ENCODE measurements at regions not wholly inside any gene's neighbourhood (a gene's known extent, or its start where the extent isn't known, plus 50 kb on each side); places are given as distances from the start of the nearest gene placed in this dataset.

DNA sequence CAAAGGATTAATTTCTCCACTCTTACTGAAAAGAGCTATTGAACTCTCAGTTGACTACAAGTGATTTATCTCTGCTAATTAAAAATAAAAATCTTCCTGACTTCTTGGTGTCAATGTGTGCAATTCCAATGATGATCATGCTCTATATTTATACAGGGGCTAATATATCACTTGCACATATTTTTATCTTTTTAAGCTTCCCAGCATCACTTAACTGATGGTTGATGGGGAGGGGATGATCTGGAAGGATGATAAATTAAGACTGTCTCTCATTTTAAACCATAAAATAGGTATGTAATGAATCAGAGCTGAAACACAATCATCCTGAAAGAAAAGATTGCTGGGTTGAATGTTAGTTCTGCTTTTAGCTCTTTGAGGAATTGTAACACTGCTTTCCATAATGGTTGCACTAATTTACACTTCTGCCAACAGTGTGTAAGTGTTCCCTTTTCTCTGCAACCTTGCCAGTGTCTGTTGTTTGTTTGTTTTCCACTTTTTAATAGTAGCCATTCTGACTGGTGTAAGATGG, 169.6 kb upstream of the ECI2 start:
- no peaks in the 10 kb centered on the region for H3K9me3 Mint-ChIP-seq (ENCODE audit: unreplicated experiment)
- peaks cover 5% of the 10 kb centered on the region for H3K4me1 Mint-ChIP-seq (ENCODE audit: unreplicated experiment)
- H3K27ac Mint-ChIP-seq (ENCODE audit: unreplicated experiment): no peak overlapping the region
- no peak overlapping the region for H3K4me3 Mint-ChIP-seq (ENCODE audit: unreplicated experiment)
- no peaks in the 10 kb centered on the region for H3K36me3 Mint-ChIP-seq (ENCODE audit: unreplicated experiment)
- no peak for DNase-seq (ENCODE audit: extremely low spot score, unreplicated experiment)
- TF ChIP-seq, protein P1, sequence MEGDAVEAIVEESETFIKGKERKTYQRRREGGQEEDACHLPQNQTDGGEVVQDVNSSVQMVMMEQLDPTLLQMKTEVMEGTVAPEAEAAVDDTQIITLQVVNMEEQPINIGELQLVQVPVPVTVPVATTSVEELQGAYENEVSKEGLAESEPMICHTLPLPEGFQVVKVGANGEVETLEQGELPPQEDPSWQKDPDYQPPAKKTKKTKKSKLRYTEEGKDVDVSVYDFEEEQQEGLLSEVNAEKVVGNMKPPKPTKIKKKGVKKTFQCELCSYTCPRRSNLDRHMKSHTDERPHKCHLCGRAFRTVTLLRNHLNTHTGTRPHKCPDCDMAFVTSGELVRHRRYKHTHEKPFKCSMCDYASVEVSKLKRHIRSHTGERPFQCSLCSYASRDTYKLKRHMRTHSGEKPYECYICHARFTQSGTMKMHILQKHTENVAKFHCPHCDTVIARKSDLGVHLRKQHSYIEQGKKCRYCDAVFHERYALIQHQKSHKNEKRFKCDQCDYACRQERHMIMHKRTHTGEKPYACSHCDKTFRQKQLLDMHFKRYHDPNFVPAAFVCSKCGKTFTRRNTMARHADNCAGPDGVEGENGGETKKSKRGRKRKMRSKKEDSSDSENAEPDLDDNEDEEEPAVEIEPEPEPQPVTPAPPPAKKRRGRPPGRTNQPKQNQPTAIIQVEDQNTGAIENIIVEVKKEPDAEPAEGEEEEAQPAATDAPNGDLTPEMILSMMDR (IDR thresholded peaks at IDR 0.05): no peak
- H3K27me3 Mint-ChIP-seq (ENCODE audit: unreplicated experiment): peaks cover 25% of the 10 kb centered on the region

DNA sequence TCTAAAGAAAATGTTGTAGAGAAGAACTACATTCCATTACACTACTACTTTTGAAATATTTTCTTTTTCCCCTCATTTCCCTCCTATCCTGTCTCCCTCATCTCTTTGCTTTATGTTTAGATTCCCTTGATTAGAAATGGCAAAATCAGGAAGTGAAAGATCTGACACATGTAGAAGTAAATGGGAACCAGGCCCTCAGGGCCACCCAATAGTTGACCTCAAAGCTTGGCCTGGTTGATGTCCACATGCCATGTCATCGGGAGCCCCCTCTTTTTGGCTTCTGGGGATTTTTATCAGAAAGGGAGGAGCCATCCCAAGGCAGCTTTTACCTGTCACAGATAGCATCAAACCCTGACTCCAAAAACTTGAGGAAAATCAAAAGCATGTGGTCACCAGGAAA, 168.3 kb upstream of the ECI2 start:
- TF ChIP-seq, protein P1 (IDR thresholded peaks at IDR 0.05): no peak
- Mint-ChIP-seq H3K27ac (ENCODE audit: unreplicated experiment) (no peak overlapping the region), H3K36me3 (ENCODE audit: unreplicated experiment) (no peaks in the 10 kb centered on the region), H3K9me3 (ENCODE audit: unreplicated experiment) (no peaks in the 10 kb centered on the region), H3K4me1 (ENCODE audit: unreplicated experiment) (peaks cover 7% of the 10 kb centered on the region), H3K27me3 (ENCODE audit: unreplicated experiment) (peaks cover 25% of the 10 kb centered on the region), H3K4me3 (ENCODE audit: unreplicated experiment) (no peak overlapping the region)
- DNase-seq (ENCODE audit: extremely low spot score, unreplicated experiment): no peak

DNA sequence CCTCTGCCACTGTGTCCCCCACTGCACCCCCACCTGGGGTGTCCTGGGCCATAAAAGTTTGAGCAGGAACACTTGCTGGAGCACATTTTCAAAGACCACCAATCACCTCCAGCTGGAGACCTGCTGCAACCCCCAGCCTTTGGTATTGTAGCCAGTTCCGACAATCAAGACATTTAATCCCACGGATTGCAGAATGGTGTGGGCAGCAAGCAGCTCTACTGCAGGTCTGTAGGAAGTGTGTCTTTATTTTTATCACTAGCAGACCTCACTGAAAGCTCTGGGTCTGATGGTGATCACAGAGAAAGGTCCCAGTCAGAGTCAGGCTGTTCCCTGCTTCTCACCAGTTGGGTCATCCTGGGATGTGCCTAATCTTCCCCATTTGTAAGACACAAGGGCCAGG, 167.1 kb upstream of the ECI2 start:
- H3K9me3 Mint-ChIP-seq (ENCODE audit: unreplicated experiment): peaks cover 9% of the 10 kb centered on the region
- DNase-seq (ENCODE audit: extremely low spot score, unreplicated experiment): no peak
- H3K36me3 Mint-ChIP-seq (ENCODE audit: unreplicated experiment): no peaks in the 10 kb centered on the region
- H3K4me1 Mint-ChIP-seq (ENCODE audit: unreplicated experiment): peaks cover 7% of the 10 kb centered on the region
- no peak overlapping the region for H3K4me3 Mint-ChIP-seq (ENCODE audit: unreplicated experiment)
- TF ChIP-seq, protein P1 (IDR thresholded peaks at IDR 0.05): no peak
- H3K27me3 Mint-ChIP-seq (ENCODE audit: unreplicated experiment): peaks cover 23% of the 10 kb centered on the region
- no peak overlapping the region for H3K27ac Mint-ChIP-seq (ENCODE audit: unreplicated experiment)

DNA sequence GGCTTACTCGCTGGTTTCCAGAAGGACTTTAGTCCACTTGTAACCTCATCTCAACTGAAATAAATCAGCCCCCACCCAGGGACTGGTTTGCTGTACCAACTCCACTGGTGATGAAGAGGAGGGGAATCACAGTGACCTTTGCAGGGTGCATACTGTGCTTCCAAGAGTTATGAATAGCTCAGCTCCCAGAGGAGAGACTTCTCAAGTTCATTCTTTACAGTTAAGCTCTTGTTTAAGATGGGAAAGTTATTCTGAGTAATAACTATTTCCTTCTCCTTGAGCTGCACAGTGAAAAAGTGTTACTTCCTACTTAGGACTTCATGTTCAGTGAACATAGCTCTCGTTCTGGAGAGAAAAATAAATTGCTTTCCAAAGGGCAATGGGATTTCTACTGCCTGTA, 166.5 kb upstream of the ECI2 start:
- peaks cover 7% of the 10 kb centered on the region for H3K4me1 Mint-ChIP-seq (ENCODE audit: unreplicated experiment)
- no peak for DNase-seq (ENCODE audit: extremely low spot score, unreplicated experiment)
- H3K27ac Mint-ChIP-seq (ENCODE audit: unreplicated experiment): no peak overlapping the region

DNA sequence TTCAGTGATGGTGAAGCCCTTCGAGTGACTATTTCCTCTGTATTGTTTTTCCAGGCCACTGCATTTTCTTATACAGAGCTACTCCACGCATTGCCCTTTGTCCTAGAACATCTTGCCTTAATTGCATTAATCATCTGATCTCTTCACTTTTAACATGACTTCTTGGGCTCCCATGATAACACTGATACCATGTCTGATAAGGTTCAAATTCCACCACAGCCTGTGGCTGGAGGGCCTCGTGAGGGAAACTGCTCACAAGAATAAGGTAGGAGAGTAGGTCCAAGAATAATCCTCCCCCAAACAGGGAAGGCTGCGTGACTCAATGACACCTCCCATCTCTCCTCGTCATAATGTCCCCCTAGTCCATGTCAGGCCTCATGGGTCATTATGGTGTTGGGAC, 165.5 kb upstream of the ECI2 start:
- TF ChIP-seq, protein P1 (IDR thresholded peaks at IDR 0.05): no peak
- no peak for DNase-seq (ENCODE audit: extremely low spot score, unreplicated experiment)
- H3K9me3 Mint-ChIP-seq (ENCODE audit: unreplicated experiment): peaks cover 12% of the 10 kb centered on the region
- H3K4me1 Mint-ChIP-seq (ENCODE audit: unreplicated experiment): peaks cover 7% of the 10 kb centered on the region
- no peak overlapping the region for H3K4me3 Mint-ChIP-seq (ENCODE audit: unreplicated experiment)
- no peaks in the 10 kb centered on the region for H3K36me3 Mint-ChIP-seq (ENCODE audit: unreplicated experiment)
- peaks cover 14% of the 10 kb centered on the region for H3K27me3 Mint-ChIP-seq (ENCODE audit: unreplicated experiment)
- H3K27ac Mint-ChIP-seq (ENCODE audit: unreplicated experiment): no peak overlapping the region

More for the DNA sequence above, 166.5 kb upstream of the ECI2 start:
- TF ChIP-seq, protein P1 (IDR thresholded peaks at IDR 0.05): no peak
- peaks cover 12% of the 10 kb centered on the region for H3K9me3 Mint-ChIP-seq (ENCODE audit: unreplicated experiment)
- no peaks in the 10 kb centered on the region for H3K36me3 Mint-ChIP-seq (ENCODE audit: unreplicated experiment)
- peaks cover 21% of the 10 kb centered on the region for H3K27me3 Mint-ChIP-seq (ENCODE audit: unreplicated experiment)
- no peak overlapping the region for H3K4me3 Mint-ChIP-seq (ENCODE audit: unreplicated experiment)
